HCT116 (cell line): ENCODE measurements at regions not wholly inside any gene's neighbourhood (a gene's known extent, or its start where the extent isn't known, plus 50 kb on each side); places are given as distances from the start of the nearest gene placed in this dataset.

Source experiments
- ATAC-seq: fragments of 200-7000 bp; cut with Tn5 transposase; 2 replicates; pipeline ENCODE4 v1.9.1; 2020; ENCODE audit warnings: mild to moderate bottlenecking, moderate library complexity
- BruUV-seq: library from RNA; stranded (reverse); fragments of 400-500 nt; replicated peaks from 2 replicates; lab custom pipeline; 2021; lab: Mats Ljungman, UMichigan
- CTCF ChIA-PET: fragments of 300-600 bp; sonication (Branson Sonifier 250); formaldehyde crosslinking; loops from one replicate; lab custom pipeline; 2021; ENCODE audit warnings: antibody characterized with exemption; lab: Charles Lee
- POLR2A ChIA-PET: fragments of 300-600, 350-600 bp; sonication (Branson Sonifier 250); formaldehyde crosslinking; loops from one replicate; lab custom pipeline; 2021; ENCODE audit warnings: antibody characterized with exemption; lab: Charles Lee
- RAD21 ChIA-PET, 2 experiments: fragments of 300-600 bp; sonication (Branson Sonifier 250); formaldehyde crosslinking; loops; one replicate each; lab custom pipeline; 2023; ENCODE audit warnings: low total read pairs in 2 of 2; ENCODE audit not compliant: uncharacterized antibody in 2 of 2, unreplicated experiment in 2 of 2, low non-redundant PET in 1 of 2; lab: Charles Lee
- DNase-seq: peaks from one replicate; pipeline ENCODE4 v3.0.0-alpha.2; 2010; ENCODE audit warnings: low read depth, low spot score
- H2AFZ ChIP-seq: fragments of 200-600 bp; shearing (Covaris generic), sonication (generic); 2 replicates; pipeline ENCODE4 v1.6.1; 2017; ENCODE audit warnings: low read depth, mixed run types, mixed read lengths, antibody characterized with exemption, low read length; ENCODE audit not compliant: poor library complexity, severe bottlenecking
- H3K27ac ChIP-seq: 2 replicates; pipeline ENCODE4 v1.5.1; 2012; ENCODE audit warnings: low read depth, low read length
- H3K27me3 ChIP-seq: fragments of 200-600 bp; sonication (generic); 2 replicates; pipeline ENCODE4 v1.6.1; 2016; ENCODE audit warnings: mixed run types, low read length, mixed read lengths; ENCODE audit not compliant: insufficient read depth
- H3K36me3 ChIP-seq, 2 experiments: fragments of 200-500 bp in 1 of 2; fragments of 200-600 bp in 1 of 2; sonication (Bioruptor generic) in 1 of 2; sonication (generic) in 1 of 2; 2 replicates each; pipeline versions ENCODE4 v1.5.1 to v1.6.1; 2014 to 2016; ENCODE audit warnings: low read length in 2 of 2, inconsistent platforms in 1 of 2, mixed read lengths in 1 of 2, mixed run types in 1 of 2; ENCODE audit not compliant: insufficient read depth in 2 of 2, control insufficient read depth in 1 of 2
- H3K4me1 ChIP-seq, 2 experiments: fragments of 200-600 bp in 1 of 2; sonication (generic) in 1 of 2; 2 replicates each; pipeline versions ENCODE4 v1.5.1 to v1.6.1; 2012 to 2017; ENCODE audit warnings: low read length in 2 of 2, inconsistent platforms in 1 of 2, mild to moderate bottlenecking in 1 of 2, mixed read lengths in 1 of 2, mixed run types in 1 of 2, moderate library complexity in 1 of 2; ENCODE audit not compliant: insufficient read depth in 2 of 2, control insufficient read depth in 1 of 2
- H3K4me2 ChIP-seq: fragments of 200-600 bp; sonication (generic); 2 replicates; pipeline ENCODE4 v1.6.1; 2017; ENCODE audit warnings: mixed run types, low read length, mixed read lengths
- H3K4me3 ChIP-seq, 2 experiments: fragments of 200-600 bp in 1 of 2; sonication (generic) in 1 of 2; replicated peaks in 1 of 2; 2 replicates each; pipeline ENCODE4 v1.5.1; 2011 to 2016; ENCODE audit warnings: low read length in 2 of 2, control low read depth in 1 of 2, low read depth in 1 of 2, mild to moderate bottlenecking in 1 of 2, mixed read lengths in 1 of 2, mixed run types in 1 of 2
- H3K79me2 ChIP-seq: fragments of 200-600 bp; sonication (generic); 2 replicates; pipeline ENCODE4 v1.6.1; 2017; ENCODE audit warnings: mild to moderate bottlenecking, mixed run types, low read length, moderate library complexity, mixed read lengths; ENCODE audit not compliant: insufficient read depth
- H3K9ac ChIP-seq: fragments of 200-600 bp; sonication (generic); 2 replicates; pipeline ENCODE4 v1.6.1; 2016; ENCODE audit warnings: low read length, mixed read lengths
- H3K9me2 ChIP-seq: fragments of 200-600 bp; sonication (generic), shearing (Covaris generic); 2 replicates; pipeline ENCODE4 v1.6.1; 2017; ENCODE audit warnings: mixed run types, mild to moderate bottlenecking, moderate library complexity; ENCODE audit not compliant: insufficient read depth
- H3K9me3 ChIP-seq, 2 experiments: fragments of 200-500 bp in 1 of 2; fragments of 200-600 bp in 1 of 2; sonication (Bioruptor generic) in 1 of 2; sonication (generic) in 1 of 2; 2 replicates each; pipeline ENCODE4 v1.6.1; 2014 to 2017; ENCODE audit warnings: low read length in 2 of 2, mixed read lengths in 2 of 2, inconsistent platforms in 1 of 2, low read depth in 1 of 2, mild to moderate bottlenecking in 1 of 2, mixed run types in 1 of 2, moderate library complexity in 1 of 2; ENCODE audit not compliant: control insufficient read depth in 1 of 2, insufficient read depth in 1 of 2
- H4K20me1 ChIP-seq: fragments of 200-600 bp; sonication (generic), shearing (Covaris generic); 2 replicates; pipeline ENCODE4 v1.6.1; 2017; ENCODE audit warnings: mixed run types, mild to moderate bottlenecking, moderate library complexity; ENCODE audit not compliant: insufficient read depth
- CTCF ChIP-seq, 3 experiments: fragments of 200-600 bp in 1 of 3; sonication (generic) in 1 of 3; IDR thresholded peaks in 2 of 3; conservative IDR thresholded peaks in 1 of 3; 2 replicates each; pipeline ENCODE4 v1.5.1; 2012 to 2017; ENCODE audit warnings: low read depth in 2 of 3, low read length in 2 of 3, antibody characterized with exemption in 1 of 3, borderline replicate concordance in 1 of 3, control low read depth in 1 of 3, mild to moderate bottlenecking in 1 of 3, mixed read lengths in 1 of 3, mixed run types in 1 of 3, moderate library complexity in 1 of 3; ENCODE audit not compliant: insufficient read depth in 1 of 3
- ELF1 ChIP-seq: IDR thresholded peaks from 2 replicates; pipeline ENCODE4 v1.6.1; 2012; ENCODE audit warnings: low read depth, borderline replicate concordance
- JUND ChIP-seq: IDR thresholded peaks from 2 replicates; pipeline ENCODE4 v1.6.1; 2012
- RAD21 ChIP-seq: IDR thresholded peaks from 2 replicates; pipeline ENCODE4 v1.6.1; 2012; ENCODE audit warnings: low read depth, mild to moderate bottlenecking
- REST ChIP-seq: IDR thresholded peaks from 2 replicates; pipeline ENCODE4 v1.6.1; 2012; ENCODE audit warnings: low read depth
- SP1 ChIP-seq: IDR thresholded peaks from 2 replicates; pipeline ENCODE4 v1.6.1; 2012; ENCODE audit warnings: low read depth
- ZFX ChIP-seq: fragments of 450-650 bp; IDR thresholded peaks from 2 replicates; pipeline ENCODE4 v1.6.1; 2017
- intact Hi-C: fragments of 100-400 bp; cut with micrococcal nuclease; formaldehyde crosslinking; loops from 2 replicates; pipeline ENCODE4 v1.10.0; 2022

GRCh38 chr2:38152913-38153312 is 77.0 kb upstream of the CYP1B1 start:
- Histone ChIP-seq H2AFZ (no peak overlapping the region), H3K4me1 (no peaks in the 10 kb centered on the region; a peak in 1 of 4 replicates), H3K27ac (no peak overlapping the region), H4K20me1 (no peaks in the 10 kb centered on the region), H3K4me3 (no peak overlapping the region), H3K9me3 (no peaks in the 10 kb centered on the region), H3K79me2 (no peaks in the 10 kb centered on the region)
- ChIA-PET RAD21 (no interaction called here), CTCF (no interaction called here), POLR2A (no interaction called here)
- intact Hi-C loops: no loop called here
- no peak for DNase-seq
- no peak for ATAC-seq
- no TSS peak for BruUV-seq
- TF ChIP-seq JUND (no peak), RAD21 (no peak), ZFX (no peak), SP1 (no peak)
- TF ChIP-seq, all 23 proteins: peak for 0
- H3K9ac ChIP-seq: no peak overlapping the region
- H3K4me2 ChIP-seq: no peak overlapping the region
- no peaks in the 10 kb centered on the region for H3K27me3 ChIP-seq
- no peaks in the 10 kb centered on the region for H3K36me3 ChIP-seq
- H3K9me2 ChIP-seq: peaks cover 3% of the 10 kb centered on the region; the same call in 1 of the 2 replicates

GRCh38 chr2:38152035-38152434 is 76.1 kb upstream of the CYP1B1 start:
- Histone ChIP-seq H3K4me3 (no peak overlapping the region), H3K4me1 (peaks cover 7 to 8% of the 10 kb centered on the region in 2 experiments), H3K9me3 (no peaks in the 10 kb centered on the region), H3K4me2 (no peak overlapping the region), H2AFZ (no peak overlapping the region), H3K27me3 (no peaks in the 10 kb centered on the region), H3K79me2 (no peaks in the 10 kb centered on the region), H3K9ac (no peak overlapping the region), H4K20me1 (no peaks in the 10 kb centered on the region), H3K36me3 (no peaks in the 10 kb centered on the region), H3K9me2 (peaks cover 3% of the 10 kb centered on the region; the same call in 1 of the 2 replicates), H3K27ac (no peak overlapping the region)
- no peak for TF ChIP-seq ELF1
- no peak for TF ChIP-seq REST
- TF ChIP-seq RAD21: no peak
- no peak for TF ChIP-seq CTCF (IDR thresholded peaks at IDR 0.05 in 2 of 3, conservative IDR thresholded peaks at IDR 0.05 in 1 of 3; ENCODE audit: borderline replicate concordance in 1 of 3, insufficient read depth in 1 of 3, low read depth in 2 of 3, low read length in 2 of 3)
- ChIA-PET CTCF (no interaction called here), POLR2A (no interaction called here), RAD21 (no interaction called here)
- intact Hi-C loops: no loop called here
- ATAC-seq (no peak), DNase-seq (no peak)
- no TSS peak for BruUV-seq
